HUDEP-2 (cell line): ENCODE measurements at regions not wholly inside any gene's neighbourhood (a gene's known extent, or its start where the extent isn't known, plus 50 kb on each side); places are given as distances from the start of the nearest gene placed in this dataset.
"Not testable (repeated sequence)": the region's sequence is repeated elsewhere in the genome, so short reads cannot be mapped to it uniquely, and the experiment has no call there.

Experiments
- DNase-seq, 76 experiments: peaks; one replicate each; lab custom pipeline; 2025; ENCODE audit not compliant: unreplicated experiment in 76 of 76; lab: John Stamatoyannopoulos, UW

DNA sequence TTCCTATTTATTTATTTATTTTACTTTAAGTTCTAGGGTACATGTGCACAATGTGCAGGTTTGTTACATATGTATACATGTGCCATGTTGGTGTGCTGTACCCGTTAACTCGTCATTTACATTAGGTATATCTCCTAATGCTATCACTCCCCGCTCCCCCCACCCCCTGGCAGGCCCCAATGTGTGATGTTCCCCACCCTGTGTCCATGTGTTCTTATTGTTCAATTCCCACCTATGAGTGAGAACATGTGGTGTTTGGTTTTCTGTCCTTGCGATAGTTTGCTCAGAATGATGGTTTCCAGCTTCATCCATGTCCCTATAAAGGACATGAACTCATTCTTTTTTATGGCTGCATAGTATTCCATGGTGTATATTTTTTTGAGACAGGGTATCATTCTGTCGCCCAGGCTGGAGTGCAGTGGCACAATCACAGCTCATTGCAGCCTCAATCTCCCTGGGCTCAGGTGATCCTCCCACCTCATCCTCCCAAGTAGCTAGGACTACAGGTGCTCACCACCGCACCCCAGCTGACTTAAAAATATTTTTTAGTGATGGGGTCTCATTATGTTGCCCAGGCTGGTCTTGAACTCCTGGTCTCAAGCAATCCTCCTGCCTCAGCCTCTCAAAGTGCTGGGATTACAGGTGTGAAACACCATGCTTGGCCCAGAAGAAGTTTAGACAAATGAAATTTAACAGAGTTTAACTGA, 140.6 kb downstream of the NPIPB5 start:
- DNase-seq = not testable (repeated sequence)

DNA sequence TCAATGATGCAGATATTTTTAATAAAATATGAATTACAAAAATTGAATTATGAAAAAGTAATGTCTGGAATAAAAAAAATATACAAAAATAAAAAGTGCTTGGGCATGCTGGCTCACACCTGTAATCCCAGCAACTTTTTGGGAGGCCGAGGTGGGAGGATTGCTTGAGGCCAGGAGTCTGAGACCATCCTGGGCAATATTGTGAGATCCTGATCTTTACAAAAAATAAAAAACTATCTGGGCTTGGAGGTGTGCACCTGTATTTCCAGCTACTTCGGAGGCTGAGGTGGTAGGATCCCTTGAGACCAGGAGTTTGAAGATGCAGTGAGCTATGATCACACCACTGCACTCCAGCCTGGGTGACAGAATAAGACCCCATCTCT, 141.8 kb downstream of the NPIPB5 start:
- no peak for DNase-seq

DNA sequence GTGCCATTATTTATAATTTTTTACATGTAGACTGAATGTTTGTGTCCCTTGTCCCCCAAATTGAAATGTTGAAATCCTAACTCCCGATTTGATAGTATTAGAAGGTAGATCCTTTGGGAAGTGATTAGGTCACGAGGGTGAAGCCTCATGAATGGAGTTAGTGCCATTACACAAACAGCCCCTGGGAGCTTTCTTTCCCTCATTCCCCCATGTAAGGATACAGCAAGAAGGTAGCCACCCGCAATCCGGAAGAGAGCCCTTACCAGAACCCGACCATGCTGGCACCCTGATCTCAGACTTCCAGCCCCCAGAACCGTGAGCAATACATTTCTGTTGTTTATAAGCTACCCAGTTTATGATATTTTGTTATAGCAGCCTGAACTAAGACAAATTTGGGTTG, 143.2 kb downstream of the NPIPB5 start:
- no peak for DNase-seq

DNA sequence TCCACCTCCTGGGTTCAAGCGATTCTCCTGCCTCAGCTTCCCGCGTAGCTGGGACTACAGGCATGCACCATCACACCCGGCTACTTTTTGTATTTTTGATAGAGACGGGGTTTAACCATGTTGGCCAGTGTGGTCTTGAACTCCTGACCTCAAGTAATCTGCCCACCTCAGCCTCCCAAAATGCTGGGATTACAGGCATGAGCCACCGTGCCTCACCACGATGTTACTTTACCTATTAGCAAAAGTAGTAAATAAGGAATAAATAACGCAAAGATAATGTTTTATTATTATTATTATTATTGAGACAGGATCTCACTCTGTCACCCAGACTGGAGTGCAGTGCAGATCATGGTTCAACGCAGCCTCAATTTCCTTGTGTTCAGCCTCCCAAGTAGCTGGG, 145.9 kb downstream of the NPIPB5 start:
- DNase-seq = not testable (repeated sequence)

DNA sequence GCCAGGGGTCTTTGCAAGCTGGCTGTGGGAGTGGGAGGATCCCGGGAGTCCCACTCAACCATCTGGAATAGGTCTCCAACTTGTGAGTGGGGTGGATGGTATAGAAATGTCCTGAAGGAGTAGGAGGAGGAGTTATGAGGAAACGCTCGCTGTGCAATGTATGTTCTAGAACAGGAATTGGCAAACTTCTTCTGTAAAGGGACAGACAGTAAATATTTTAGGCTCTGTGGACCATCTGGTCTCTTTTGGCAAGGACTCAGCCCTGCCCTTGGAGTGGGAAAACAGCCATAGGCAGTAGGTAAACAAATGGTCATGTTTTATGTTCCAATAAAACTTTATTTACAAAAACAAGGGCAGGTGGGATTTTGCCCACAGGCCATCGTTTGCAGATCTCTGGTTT, 149.2 kb downstream of the NPIPB5 start:
- no peak for DNase-seq

DNA sequence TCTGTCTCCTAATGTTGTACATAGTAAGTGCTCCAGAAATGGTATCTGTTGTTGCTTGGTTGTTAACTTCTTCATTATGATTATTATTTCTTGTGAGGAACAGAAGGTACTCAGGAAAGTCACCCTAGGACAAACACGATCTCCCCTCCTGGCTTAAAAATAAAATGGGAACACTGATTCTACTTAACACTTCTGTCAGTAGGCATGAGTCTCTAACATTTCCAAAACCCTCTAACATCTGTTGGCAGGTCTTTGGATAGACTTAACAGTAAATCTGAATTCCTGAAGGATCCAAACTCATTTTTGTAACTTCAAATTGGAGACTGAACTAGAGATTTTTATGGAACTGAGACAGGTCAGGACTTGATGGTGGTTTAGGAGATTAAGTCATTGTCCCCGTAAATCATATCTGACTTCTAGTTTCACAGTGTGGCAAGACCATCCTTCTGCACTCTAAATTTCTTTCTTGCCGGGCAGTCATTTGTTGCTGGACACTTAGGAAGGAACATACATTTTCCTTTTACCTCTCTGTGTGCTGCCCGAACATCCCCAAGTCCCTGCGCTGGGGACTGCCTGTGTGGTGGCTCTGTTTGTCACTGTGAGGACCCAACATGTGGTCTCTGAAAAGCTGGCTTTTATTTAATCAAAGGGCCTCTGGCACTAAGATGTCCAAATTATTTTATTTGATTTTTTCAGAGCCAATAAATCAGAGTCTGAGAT, 149.9 kb downstream of the NPIPB5 start:
- no peak for DNase-seq

DNA sequence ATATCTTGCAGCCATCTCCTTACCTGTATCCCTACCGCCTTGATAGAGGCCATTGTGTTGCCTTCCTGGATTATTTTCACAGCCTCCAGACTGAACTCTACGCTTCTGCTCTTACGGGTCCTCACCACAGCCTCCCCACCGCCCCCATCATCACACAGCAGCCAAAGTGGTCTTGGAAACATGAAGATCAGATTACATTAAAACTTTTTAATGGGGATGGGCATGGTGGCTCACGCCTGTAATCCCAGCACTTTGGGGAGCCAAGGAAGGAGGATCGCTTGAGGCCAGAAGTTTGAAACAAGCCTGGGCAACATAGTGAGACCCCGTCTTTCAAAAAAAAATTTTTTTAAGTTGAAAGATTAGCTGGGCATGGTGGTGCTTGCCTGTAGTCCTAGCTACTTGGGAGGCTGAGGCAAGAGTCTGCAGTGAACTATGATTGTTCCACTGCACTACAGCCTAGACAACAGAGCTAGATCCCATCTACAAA, 150.5 kb downstream of the NPIPB5 start:
- no peak for DNase-seq

DNA sequence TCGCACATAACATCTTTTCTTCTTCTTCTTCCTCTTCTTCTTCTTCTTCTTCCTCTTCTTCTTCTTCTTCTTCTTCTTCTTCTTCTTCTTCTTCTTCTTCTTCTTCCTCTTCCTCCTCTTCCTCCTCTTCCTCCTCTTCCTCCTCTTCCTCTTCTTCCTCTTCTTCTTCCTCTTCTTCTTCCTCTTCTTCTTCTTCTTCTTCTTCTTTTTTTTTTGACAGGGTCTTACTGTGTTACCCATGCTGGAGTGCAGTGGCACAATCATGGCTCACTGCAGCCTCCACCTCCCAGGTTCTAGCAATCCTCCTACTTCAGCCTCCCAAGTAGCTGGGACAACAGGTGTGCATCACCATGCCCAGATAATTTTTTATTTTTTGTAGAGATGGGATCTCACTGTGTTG, 151.0 kb upstream of the HS3ST2 start:
- DNase-seq = not testable (repeated sequence)

DNA sequence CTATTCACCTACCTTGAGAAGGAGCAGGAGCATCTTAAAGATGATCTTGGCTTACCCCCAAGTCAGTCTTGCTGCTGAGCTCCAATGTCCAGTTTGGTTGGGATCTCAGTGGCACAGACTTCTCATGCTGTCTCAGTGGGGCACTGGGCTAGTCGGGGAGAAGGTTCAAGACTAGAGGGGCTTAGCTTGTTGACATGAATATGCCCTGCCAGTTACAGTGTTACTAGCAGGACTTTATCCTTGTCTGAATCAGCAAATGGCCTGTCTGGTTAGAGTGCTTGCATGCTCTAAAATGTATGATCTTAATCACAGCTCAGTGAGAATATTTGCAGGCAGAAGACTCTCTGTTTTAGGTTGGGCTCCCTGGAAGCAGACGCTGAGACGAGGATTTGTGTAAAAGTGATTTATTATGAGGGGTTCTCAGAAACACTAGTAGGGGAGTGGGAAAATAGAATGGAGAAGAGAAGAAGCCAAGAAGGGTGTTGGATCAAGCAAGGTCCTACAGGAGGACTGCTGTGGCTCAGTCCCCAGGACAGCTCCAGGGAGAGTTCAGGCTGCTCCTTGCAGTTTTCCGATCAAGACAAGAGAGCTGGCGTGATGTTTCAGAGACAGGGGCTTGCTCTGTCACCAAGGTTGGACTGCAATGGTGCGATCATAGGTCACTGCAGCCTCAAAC, 150.4 kb upstream of the HS3ST2 start:
- DNase-seq = no peak

DNA sequence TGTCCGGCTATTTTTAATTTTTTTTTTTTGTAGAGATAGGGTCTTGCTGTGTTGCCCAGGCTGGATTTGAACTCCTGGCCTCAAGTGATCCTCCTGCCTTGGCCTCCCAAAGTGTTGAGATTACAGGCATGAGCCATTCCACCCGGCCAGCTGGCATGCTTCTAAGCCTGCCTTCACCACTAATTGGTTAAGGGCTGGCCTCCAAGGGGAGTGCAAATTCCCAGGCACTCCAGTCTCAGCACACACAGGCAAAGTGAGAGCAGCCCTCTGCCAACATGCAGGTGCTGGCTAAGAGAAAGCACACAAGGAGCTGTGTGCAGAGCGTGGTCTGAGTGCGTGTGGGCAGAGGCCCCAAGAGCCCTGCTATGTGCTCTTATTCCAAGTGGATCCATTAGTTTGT, 149.8 kb upstream of the HS3ST2 start:
- DNase-seq = no peak

DNA sequence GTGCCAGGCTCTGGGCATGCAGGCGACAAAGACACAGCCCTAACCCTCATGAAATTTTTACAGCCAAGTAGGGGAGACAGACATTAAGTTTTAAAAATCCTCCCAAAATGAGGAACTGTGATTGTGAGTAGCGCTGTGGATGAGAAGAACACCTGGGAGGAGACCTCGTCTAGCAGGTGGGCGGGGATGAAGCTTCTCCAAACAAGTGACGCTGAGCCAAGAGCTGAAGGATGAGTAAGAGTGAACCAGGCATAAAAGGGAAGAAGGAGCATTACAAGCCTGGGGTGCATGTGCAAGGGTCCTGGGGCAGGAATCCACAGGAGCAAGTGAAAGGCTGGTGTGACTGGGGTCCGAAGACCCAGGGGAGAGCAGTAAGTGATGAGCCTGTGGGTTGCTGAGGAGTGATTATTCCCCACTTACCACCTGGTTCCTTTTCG, 149.4 kb upstream of the HS3ST2 start:
- no peak for DNase-seq

DNA sequence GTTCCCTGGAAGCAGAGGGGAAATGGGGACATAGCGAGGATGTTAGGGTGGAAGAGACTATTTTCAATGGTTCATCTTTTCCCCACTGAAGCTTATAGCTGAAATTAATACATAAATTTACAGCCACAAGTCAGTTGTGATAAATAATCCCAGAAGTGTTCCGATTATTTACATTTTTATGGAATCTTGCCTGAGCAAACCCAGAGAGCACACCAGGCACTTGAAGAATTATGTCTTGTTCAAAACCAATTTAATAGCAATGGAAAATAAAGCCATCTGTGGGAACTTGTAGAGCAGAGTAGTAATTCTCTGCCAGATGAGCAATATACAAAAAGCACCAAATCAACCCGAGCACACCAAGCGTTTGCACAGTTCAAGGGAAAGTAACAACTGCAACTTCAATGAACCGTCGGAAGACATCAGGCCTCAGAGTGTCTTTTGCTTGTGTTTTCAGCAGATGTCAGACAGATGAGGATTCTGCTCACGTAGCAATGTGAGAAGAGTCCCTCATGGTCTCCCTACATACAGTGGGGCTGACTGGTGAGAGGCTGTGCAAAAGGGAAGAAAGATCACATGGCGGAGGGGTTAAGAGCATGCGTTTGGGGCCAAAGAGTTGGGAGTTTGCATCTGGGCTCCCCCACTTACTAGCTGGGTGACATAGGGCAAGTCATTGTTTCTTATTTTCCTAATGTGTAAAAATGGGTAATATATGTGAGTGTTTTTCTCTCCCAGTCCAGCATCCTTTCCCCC, 148.7 kb upstream of the HS3ST2 start:
- DNase-seq = no peak

DNA sequence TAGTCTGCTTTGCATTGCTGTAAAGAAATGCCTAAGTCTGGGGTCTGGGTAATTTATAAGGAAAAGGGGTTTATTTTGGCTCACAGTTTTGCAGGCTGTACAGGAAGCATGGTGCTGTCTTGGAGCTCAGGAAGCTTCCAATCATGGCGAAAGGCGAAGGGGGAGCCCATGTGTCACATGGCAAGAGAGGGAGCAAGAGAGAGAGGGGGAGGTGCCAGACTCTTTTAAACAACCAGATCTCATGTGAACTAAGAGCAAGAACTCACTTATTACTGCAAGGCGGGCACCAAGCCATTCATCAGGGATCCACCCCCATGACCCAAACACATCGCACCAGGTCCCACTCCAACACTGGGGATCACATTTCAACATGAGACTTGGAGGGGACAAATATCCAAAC, 148.2 kb upstream of the HS3ST2 start:
- DNase-seq = no peak

DNA sequence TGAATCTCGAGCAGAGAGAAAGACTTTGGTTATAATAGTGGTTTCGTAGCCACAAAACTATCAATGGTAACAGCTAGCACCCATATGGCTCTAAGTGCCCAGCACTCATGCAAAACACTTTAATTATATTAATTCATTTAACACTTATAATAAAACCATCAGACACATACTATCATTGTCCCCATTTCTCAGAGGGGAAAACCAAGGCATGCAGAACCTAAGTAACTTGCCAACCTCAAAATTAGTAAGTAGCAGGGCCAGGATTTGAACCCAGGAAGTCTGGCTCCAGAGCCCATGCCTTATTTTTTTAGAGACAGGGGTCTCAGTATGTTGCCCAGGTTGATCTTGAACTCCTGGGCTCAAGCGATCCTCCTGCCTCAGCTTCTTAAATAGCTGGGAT, 145.6 kb upstream of the HS3ST2 start:
- no peak for DNase-seq

DNA sequence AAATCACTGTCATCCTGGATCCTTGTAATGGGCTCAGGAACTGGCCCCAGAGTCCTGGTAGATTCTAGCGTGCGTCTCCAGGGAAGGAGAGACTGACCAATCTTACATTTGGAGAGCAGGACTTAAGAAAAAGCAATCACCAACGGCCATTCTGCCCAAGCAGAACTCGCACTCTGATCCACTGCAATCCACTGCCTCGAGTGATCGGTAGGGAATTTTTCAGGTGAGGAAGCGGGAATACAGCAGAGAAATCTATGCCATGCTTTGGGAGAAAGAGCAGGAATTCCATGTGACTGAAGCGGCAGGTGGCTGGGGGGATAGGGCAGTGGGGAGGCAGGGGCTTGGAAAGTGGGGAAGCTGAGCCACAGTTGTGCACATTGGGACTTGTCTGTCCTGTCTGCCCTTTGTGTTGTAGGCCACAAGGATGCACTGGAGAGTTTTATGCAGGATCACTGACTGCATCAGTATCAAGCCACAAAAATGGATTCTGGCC, 143.9 kb upstream of the HS3ST2 start:
- no peak for DNase-seq

DNA sequence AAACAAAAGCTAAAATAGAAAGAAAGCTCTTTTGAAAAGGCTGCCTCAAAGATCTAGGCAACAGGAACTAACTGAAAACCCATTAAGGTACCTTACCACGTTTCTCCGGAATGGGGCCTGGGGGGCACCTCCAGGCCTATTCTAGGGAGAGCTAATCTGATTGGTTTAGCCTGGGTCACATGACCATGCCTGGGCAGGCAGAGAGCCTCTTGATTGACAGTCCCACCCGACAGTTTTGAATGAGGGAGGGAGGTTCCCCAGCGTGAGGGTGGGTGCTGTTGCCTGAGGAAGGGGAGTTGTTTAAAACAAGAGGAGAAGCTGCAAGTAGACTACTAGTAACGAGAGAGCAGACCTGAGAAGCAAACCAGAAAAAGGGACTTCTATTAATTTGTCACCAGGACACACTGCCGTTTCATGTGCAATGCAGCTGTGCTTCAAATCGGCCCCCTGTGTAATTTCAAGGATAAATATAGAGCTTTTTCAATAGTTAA, 143.4 kb upstream of the HS3ST2 start:
- peak in 45 of 76 experiments; percentile 4 to 65 (median 30) for DNase-seq

DNA sequence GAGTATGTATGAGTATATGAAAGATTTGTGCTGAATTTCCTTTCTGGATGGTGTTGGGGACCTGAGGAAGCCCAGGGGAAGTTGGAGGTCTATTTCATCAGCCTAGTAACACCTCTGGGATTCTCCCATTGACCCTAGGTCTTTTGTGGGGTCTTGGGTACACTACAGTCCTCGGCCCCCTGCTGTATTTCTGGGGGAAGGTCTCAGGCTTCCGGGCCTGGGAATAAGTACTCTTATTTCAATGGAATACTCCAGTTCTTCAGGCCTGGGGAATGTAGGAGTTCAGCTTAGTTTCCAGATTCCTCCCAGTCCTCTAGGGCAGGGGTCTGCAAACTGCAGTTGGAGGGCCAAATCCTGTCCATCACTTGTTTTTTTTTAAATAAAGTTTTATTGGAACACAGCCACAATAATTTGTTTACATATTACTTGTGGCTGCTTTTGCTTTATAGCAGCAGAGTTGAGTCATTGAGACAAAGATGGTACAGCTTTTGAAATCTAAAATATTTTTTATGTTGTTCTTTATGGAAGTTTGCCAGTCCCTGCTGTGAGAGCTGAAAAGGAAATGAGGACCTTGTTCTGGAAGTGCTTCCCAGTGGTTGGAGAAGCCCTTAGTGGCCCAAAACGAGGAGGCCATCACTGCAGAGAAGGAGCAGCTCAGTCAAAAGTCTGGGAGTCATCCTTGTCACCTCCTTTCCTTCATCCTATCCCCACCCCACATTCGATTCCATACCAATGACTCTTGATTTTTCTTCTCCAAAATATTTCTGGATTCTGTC, 142.5 kb upstream of the HS3ST2 start:
- no peak for DNase-seq

DNA sequence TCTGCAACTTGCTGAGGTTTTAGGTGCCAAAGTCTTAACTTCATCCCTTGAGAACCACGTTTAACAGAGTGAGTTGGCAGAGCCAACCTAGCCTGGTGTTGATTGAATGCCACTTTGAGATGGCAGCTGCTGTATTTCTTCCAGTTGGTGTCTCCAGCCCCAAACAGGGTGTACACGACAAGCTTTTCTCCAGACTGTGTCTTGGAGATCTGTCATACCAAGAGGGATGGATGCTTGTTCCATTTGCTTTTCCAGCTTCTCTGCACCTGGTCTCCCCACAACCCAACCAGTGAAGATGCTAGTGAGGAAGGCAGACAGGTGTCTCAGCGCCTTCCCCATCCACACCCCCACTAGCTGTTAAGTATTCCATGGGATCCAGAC, 141.1 kb upstream of the HS3ST2 start:
- DNase-seq = no peak

DNA sequence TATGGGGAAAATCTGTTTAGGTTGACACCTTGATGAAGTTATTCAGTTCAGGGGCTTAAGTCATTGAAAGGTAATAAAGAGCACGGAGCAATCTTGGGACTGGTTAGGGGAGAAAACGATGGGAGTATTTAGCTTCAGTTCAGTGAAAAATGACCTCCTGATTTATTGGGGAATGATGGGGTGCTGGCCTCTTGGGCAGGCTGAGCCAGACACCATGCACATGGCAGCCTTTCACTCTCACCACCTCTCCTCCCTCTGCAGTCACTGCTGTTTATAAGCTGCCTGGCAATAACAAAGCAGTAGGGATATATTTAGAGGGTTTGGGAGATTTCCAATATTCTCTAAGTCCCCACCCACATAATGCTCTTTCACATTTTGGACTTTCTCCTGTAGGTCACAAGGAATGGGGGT, 140.5 kb upstream of the HS3ST2 start:
- no peak for DNase-seq

DNA sequence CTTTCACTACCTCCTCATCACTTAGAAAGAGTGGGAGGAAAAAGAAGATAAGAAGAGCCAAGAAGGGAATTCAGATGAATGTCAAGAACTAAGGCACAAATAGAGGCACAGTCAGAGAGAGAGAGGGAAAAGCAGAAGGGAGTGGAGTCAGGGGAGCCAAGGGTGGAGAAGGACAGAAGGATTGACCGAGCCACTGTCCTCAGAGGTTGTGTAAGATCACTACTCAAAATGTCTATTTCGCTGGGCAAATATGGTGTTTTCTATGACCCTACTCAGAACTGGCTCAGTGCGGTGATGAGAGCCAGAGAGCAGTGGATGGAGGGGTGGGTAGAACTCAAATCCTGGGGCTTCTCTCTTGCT, 139.2 kb upstream of the HS3ST2 start:
- DNase-seq = no peak
